ENCODE measurements at regions not wholly inside any gene's neighbourhood (a gene's known extent, or its start where the extent isn't known, plus 50 kb on each side); places are given as distances from the start of the nearest gene placed in this dataset.

- TF ChIP-seq ZNF433 (tag by site-specific recombination; IDR thresholded peaks at IDR 0.05; ENCODE audit: low read depth) (no peak), ZNF777 (tag by site-specific recombination; IDR thresholded peaks at IDR 0.05; ENCODE audit: borderline replicate concordance) (no peak), ZNF704 (tag by site-specific recombination; IDR thresholded peaks at IDR 0.05) (no peak), YY2 (tag by site-specific recombination; IDR thresholded peaks at IDR 0.05) (no peak), ZBTB49 (tag by site-specific recombination; IDR thresholded peaks at IDR 0.05; ENCODE audit: low read depth) (no peak), ZSCAN18 (tag by site-specific recombination; IDR thresholded peaks at IDR 0.05) (no peak), ZBTB44 (tag by site-specific recombination; IDR thresholded peaks at IDR 0.05) (no peak)
These were observed 100.3 kb downstream of the LLPH start for GRCh38 chr12:66030217-66030781.
